ENCODE measurements at regions not wholly inside any gene's neighbourhood (a gene's known extent, or its start where the extent isn't known, plus 50 kb on each side); places are given as distances from the start of the nearest gene placed in this dataset.

- H3K27me3 Mint-ChIP-seq (ENCODE audit: low read depth) = no peaks in the 10 kb centered on the region
- no peaks in the 10 kb centered on the region for H3K9me3 Mint-ChIP-seq
- H3K4me3 Mint-ChIP-seq = no peak overlapping the region
- no peak for TF ChIP-seq CTCF (IDR thresholded peaks at IDR 0.05; ENCODE audit: unreplicated experiment in 3 of 3)
- H3K36me3 Mint-ChIP-seq (ENCODE audit: low read depth) = no peaks in the 10 kb centered on the region
- no peaks in the 10 kb centered on the region for H3K4me1 Mint-ChIP-seq
- H3K27ac Mint-ChIP-seq = no peak overlapping the region
These were observed 319.3 kb upstream of the GRID2 start for GRCh38 chr4:91984466-91984865.

- Mint-ChIP-seq H3K27me3 (ENCODE audit: low read depth) (no peaks in the 10 kb centered on the region), H3K9me3 (no peaks in the 10 kb centered on the region), H3K27ac (no peak overlapping the region), H3K4me1 (no peaks in the 10 kb centered on the region), H3K36me3 (ENCODE audit: low read depth) (no peaks in the 10 kb centered on the region), H3K4me3 (no peak overlapping the region)
- TF ChIP-seq CTCF (IDR thresholded peaks at IDR 0.05; ENCODE audit: unreplicated experiment in 3 of 3) = no peak
These were observed 313.9 kb upstream of the GRID2 start for GRCh38 chr4:91989914-91990313.

GRCh38 chr4:91990726-91991125 lies 313.0 kb upstream of the GRID2 start:
- H3K9me3 Mint-ChIP-seq = no peaks in the 10 kb centered on the region
- H3K27ac Mint-ChIP-seq = no peak overlapping the region
- no peak overlapping the region for H3K4me3 Mint-ChIP-seq
- H3K27me3 Mint-ChIP-seq (ENCODE audit: low read depth) = no peaks in the 10 kb centered on the region
- no peaks in the 10 kb centered on the region for H3K36me3 Mint-ChIP-seq (ENCODE audit: low read depth)
- H3K4me1 Mint-ChIP-seq = no peaks in the 10 kb centered on the region
- no peak for TF ChIP-seq CTCF (IDR thresholded peaks at IDR 0.05; ENCODE audit: unreplicated experiment in 3 of 3)

GRCh38 chr4:91997045-91997444 lies 306.7 kb upstream of the GRID2 start:
- Mint-ChIP-seq H3K27me3 (ENCODE audit: low read depth) (no peaks in the 10 kb centered on the region), H3K4me3 (no peak overlapping the region), H3K36me3 (ENCODE audit: low read depth) (no peaks in the 10 kb centered on the region), H3K27ac (no peak overlapping the region), H3K9me3 (no peaks in the 10 kb centered on the region), H3K4me1 (no peaks in the 10 kb centered on the region)
- no peak for TF ChIP-seq CTCF (IDR thresholded peaks at IDR 0.05; ENCODE audit: unreplicated experiment in 3 of 3)

GRCh38 chr4:92012899-92013867 lies 290.6 kb upstream of the GRID2 start:
- Mint-ChIP-seq H3K4me1 (no peaks in the 10 kb centered on the region), H3K36me3 (ENCODE audit: low read depth) (no peaks in the 10 kb centered on the region), H3K27me3 (ENCODE audit: low read depth) (no peaks in the 10 kb centered on the region), H3K27ac (no peak overlapping the region), H3K4me3 (no peak overlapping the region), H3K9me3 (peaks cover 5% of the 10 kb centered on the region)
- TF ChIP-seq CTCF (IDR thresholded peaks at IDR 0.05; ENCODE audit: unreplicated experiment in 3 of 3) = no peak

- H3K36me3 Mint-ChIP-seq (ENCODE audit: low read depth) = no peaks in the 10 kb centered on the region
- H3K27me3 Mint-ChIP-seq (ENCODE audit: low read depth) = no peaks in the 10 kb centered on the region
- no peak overlapping the region for H3K4me3 Mint-ChIP-seq
- H3K27ac Mint-ChIP-seq = no peak overlapping the region
- no peaks in the 10 kb centered on the region for H3K4me1 Mint-ChIP-seq
- H3K9me3 Mint-ChIP-seq = peaks cover 5% of the 10 kb centered on the region
- TF ChIP-seq CTCF (IDR thresholded peaks at IDR 0.05; ENCODE audit: unreplicated experiment in 3 of 3) = no peak
These were observed 289.7 kb upstream of the GRID2 start for GRCh38 chr4:92014067-92014466.

All from nephron (organoid).